SU-DHL-6 (cell line): ENCODE measurements at regions not wholly inside any gene's neighbourhood (a gene's known extent, or its start where the extent isn't known, plus 50 kb on each side); places are given as distances from the start of the nearest gene placed in this dataset.
A peak's percentile ranks its signal among the peaks of the same experiment; 100 is the strongest.

Experiments
- H2AFZ ChIP-seq: fragments of 200-600 bp; sonication (generic); 2 replicates; pipeline ENCODE4 v1.6.1; 2014; ENCODE audit warnings: low read depth, mild to moderate bottlenecking, moderate library complexity, mixed read lengths, antibody characterized with exemption, low read length; ENCODE audit not compliant: severe bottlenecking
- H3F3A ChIP-seq: fragments of 200-600 bp; shearing (Covaris generic); 2 replicates; pipeline ENCODE4 v1.6.0; 2016; ENCODE audit warnings: antibody characterized with exemption, mild to moderate bottlenecking; ENCODE audit not compliant: insufficient read depth
- H3K27ac ChIP-seq: fragments of 200-600 bp; sonication (generic); 2 replicates; pipeline ENCODE4 v1.5.1; 2016; ENCODE audit warnings: low read depth, mild to moderate bottlenecking, low read length, moderate library complexity, mixed read lengths
- H3K27me3 ChIP-seq: fragments of 200-600 bp; sonication (generic), shearing (Covaris generic); 2 replicates; pipeline ENCODE4 v1.6.0; 2014; ENCODE audit warnings: mild to moderate bottlenecking, low read length
- H3K36me3 ChIP-seq: fragments of 200-600 bp; sonication (generic); 2 replicates; pipeline ENCODE4 v1.6.1; 2014; ENCODE audit warnings: mild to moderate bottlenecking, low read length, mixed read lengths
- H3K4me2 ChIP-seq: fragments of 300-600, 200-600 bp; shearing (Covaris generic), sonication (generic); 2 replicates; pipeline ENCODE4 v1.6.0; 2014; ENCODE audit warnings: low read length, low read depth, mild to moderate bottlenecking; ENCODE audit not compliant: poor library complexity, severe bottlenecking
- H3K4me3 ChIP-seq: fragments of 200-600 bp; sonication (generic); 2 replicates; pipeline ENCODE4 v1.5.1; 2014; ENCODE audit warnings: antibody characterized with exemption, low read length, mild to moderate bottlenecking, mixed read lengths; ENCODE audit not compliant: insufficient read depth, poor library complexity, severe bottlenecking
- H3K79me2 ChIP-seq: fragments of 200-600 bp; sonication (generic); 2 replicates; pipeline ENCODE4 v1.6.1; 2014; ENCODE audit warnings: mild to moderate bottlenecking, low read length, moderate library complexity; ENCODE audit not compliant: insufficient read depth
- H3K9ac ChIP-seq: fragments of 200-600 bp; sonication (generic); 2 replicates; pipeline ENCODE4 v1.7.0; 2014; ENCODE audit warnings: mild to moderate bottlenecking, low read length
- H3K9me2 ChIP-seq: fragments of 200-600 bp; sonication (generic); replicated peaks from 2 replicates; pipeline ENCODE4 v1.6.1; 2014; ENCODE audit warnings: low read length; ENCODE audit not compliant: insufficient read depth
- H3K9me3 ChIP-seq: fragments of 200-600 bp; sonication (generic); 2 replicates; pipeline ENCODE4 v1.6.1; 2014; ENCODE audit warnings: low read length, mixed read lengths; ENCODE audit not compliant: insufficient read depth
- H4K20me1 ChIP-seq: fragments of 200-600 bp; sonication (generic); 2 replicates; pipeline ENCODE4 v1.6.1; 2014; ENCODE audit warnings: low read depth, mild to moderate bottlenecking, antibody characterized with exemption, low read length, moderate library complexity, mixed read lengths
- CTCF ChIP-seq: fragments of 200-600 bp; sonication (generic); IDR thresholded peaks from one replicate; pipeline ENCODE4 v1.5.1; 2017; ENCODE audit warnings: antibody characterized with exemption, mild to moderate bottlenecking, low read length, moderate library complexity; ENCODE audit not compliant: insufficient read depth, poor library complexity, severe bottlenecking
- EZH2phosphoT487 ChIP-seq: fragments of 200-600 bp; sonication (generic), shearing (Covaris generic); conservative IDR thresholded peaks from 2 replicates; pipeline ENCODE4 v1.6.1; 2018; ENCODE audit warnings: mild to moderate bottlenecking, antibody characterized with exemption, low read length, moderate library complexity, mixed read lengths

GRCh38 chr5:27221410-27221809 lies 183.0 kb upstream of the CDH9 start:
- H3K4me3 ChIP-seq: no peak overlapping the region
- no peaks in the 10 kb centered on the region; the same call in 1 of the 2 replicates for H3F3A ChIP-seq
- no peaks in the 10 kb centered on the region for H3K79me2 ChIP-seq
- no peaks in the 10 kb centered on the region for H3K9me2 ChIP-seq
- H3K27me3 ChIP-seq: no peaks in the 10 kb centered on the region
- H3K9ac ChIP-seq: no peak overlapping the region
- peak overlapping the region; percentile 62 for H2AFZ ChIP-seq
- H3K36me3 ChIP-seq: no peaks in the 10 kb centered on the region
- H3K27ac ChIP-seq: no peak overlapping the region
- no peak for TF ChIP-seq CTCF
- TF ChIP-seq EZH2phosphoT487: no peak
- no peaks in the 10 kb centered on the region for H4K20me1 ChIP-seq
- H3K4me2 ChIP-seq: no peak overlapping the region
- peaks cover 4% of the 10 kb centered on the region; the same call in 1 of the 2 replicates for H3K9me3 ChIP-seq

- Histone ChIP-seq H3K9ac (no peak overlapping the region), H3F3A (no peaks in the 10 kb centered on the region; the same call in 1 of the 2 replicates), H3K9me3 (peaks cover 4% of the 10 kb centered on the region; the same call in 1 of the 2 replicates), H3K36me3 (no peaks in the 10 kb centered on the region), H3K4me2 (no peak overlapping the region), H3K27ac (no peak overlapping the region), H2AFZ (peak overlapping the region; percentile 34), H3K79me2 (no peaks in the 10 kb centered on the region), H3K9me2 (no peaks in the 10 kb centered on the region), H3K27me3 (no peaks in the 10 kb centered on the region), H3K4me3 (no peak overlapping the region), H4K20me1 (no peaks in the 10 kb centered on the region)
- TF ChIP-seq EZH2phosphoT487: no peak
- no peak for TF ChIP-seq CTCF
Observed at GRCh38 chr5:27220752-27221151, 182.4 kb upstream of the CDH9 start.

GRCh38 chr5:27217977-27218376 lies 179.6 kb upstream of the CDH9 start:
- Histone ChIP-seq H3K9me2 (no peaks in the 10 kb centered on the region), H3K4me2 (no peak overlapping the region), H2AFZ (no peak overlapping the region), H3K27me3 (no peaks in the 10 kb centered on the region), H3K36me3 (no peaks in the 10 kb centered on the region), H3K9ac (no peak overlapping the region), H3K9me3 (peaks cover 4% of the 10 kb centered on the region; the same call in 1 of the 2 replicates), H3K27ac (no peak overlapping the region), H3K4me3 (no peak overlapping the region), H3K79me2 (no peaks in the 10 kb centered on the region), H3F3A (no peaks in the 10 kb centered on the region; the same call in 1 of the 2 replicates), H4K20me1 (no peaks in the 10 kb centered on the region)
- TF ChIP-seq EZH2phosphoT487 (no peak), CTCF (no peak)
